Mesenchymal stem cell (in vitro differentiated cells and primary cell): ENCODE measurements at regions not wholly inside any gene's neighbourhood (a gene's known extent, or its start where the extent isn't known, plus 50 kb on each side); places are given as distances from the start of the nearest gene placed in this dataset.

Source experiments
- DNase-seq: peaks from one replicate; pipeline ENCODE4 v3.0.0-alpha.2; 2013
- H2AFZ ChIP-seq: one replicate; pipeline ENCODE4 v1.6.1; 2013; ENCODE audit warnings: low read depth, mild to moderate bottlenecking, control low read depth, inconsistent platforms, low read length, moderate library complexity
- H2AK5ac ChIP-seq: 2 replicates; pipeline ENCODE4 v1.6.1; 2013; ENCODE audit warnings: low read length, moderate library complexity, mild to moderate bottlenecking, inconsistent platforms; ENCODE audit not compliant: severe bottlenecking
- H2BK120ac ChIP-seq: one replicate; pipeline ENCODE4 v1.6.1; 2013; ENCODE audit warnings: low read depth, mild to moderate bottlenecking, inconsistent platforms, low read length, moderate library complexity
- H2BK12ac ChIP-seq, 2 experiments: one replicate each; pipeline ENCODE4 v1.6.1; 2013; ENCODE audit warnings: inconsistent platforms in 2 of 2, low read length in 2 of 2, mild to moderate bottlenecking in 2 of 2, moderate library complexity in 2 of 2, control low read depth in 1 of 2
- H2BK15ac ChIP-seq: one replicate; pipeline ENCODE4 v1.6.1; 2013; ENCODE audit warnings: mild to moderate bottlenecking, low read depth, inconsistent platforms; ENCODE audit not compliant: poor library complexity, severe bottlenecking
- H2BK5ac ChIP-seq: 2 replicates; pipeline ENCODE4 v1.6.1; 2013; ENCODE audit warnings: low read depth, mild to moderate bottlenecking, low read length, control low read depth, inconsistent platforms; ENCODE audit not compliant: poor library complexity, severe bottlenecking
- H3K14ac ChIP-seq, 2 experiments: one replicate each; pipeline ENCODE4 v1.6.1; 2013; ENCODE audit warnings: inconsistent platforms in 2 of 2, low read length in 2 of 2, control low read depth in 1 of 2, mild to moderate bottlenecking in 1 of 2, moderate library complexity in 1 of 2
- H3K18ac ChIP-seq, 2 experiments: one replicate each; pipeline ENCODE4 v1.6.1; 2013; ENCODE audit warnings: inconsistent platforms in 2 of 2, low read length in 2 of 2, control low read depth in 1 of 2, low read depth in 1 of 2, mild to moderate bottlenecking in 1 of 2
- H3K23ac ChIP-seq, 2 experiments: one replicate each; pipeline ENCODE4 v1.6.1; 2013; ENCODE audit warnings: inconsistent platforms in 2 of 2, low read length in 2 of 2, mild to moderate bottlenecking in 2 of 2, moderate library complexity in 2 of 2, control low read depth in 1 of 2
- H3K27ac ChIP-seq: 2 replicates; pipeline ENCODE4 v1.5.1; 2013; ENCODE audit warnings: mild to moderate bottlenecking, moderate library complexity, low read length, control low read depth, inconsistent platforms; ENCODE audit not compliant: poor library complexity, severe bottlenecking
- H3K27me3 ChIP-seq, 2 experiments: 2 replicates each; pipeline versions ENCODE4 v1.6.1 to v1.7.0; 2013; ENCODE audit warnings: low read length in 2 of 2, mild to moderate bottlenecking in 2 of 2, moderate library complexity in 2 of 2, control low read depth in 1 of 2, inconsistent platforms in 1 of 2; ENCODE audit not compliant: control insufficient read depth in 1 of 2, insufficient read depth in 1 of 2
- H3K36me3 ChIP-seq, 2 experiments: 2 replicates each; pipeline versions ENCODE4 v1.6.1 to v1.7.0; 2013; ENCODE audit warnings: low read length in 2 of 2, control low read depth in 1 of 2, inconsistent platforms in 1 of 2, low read depth in 1 of 2, mild to moderate bottlenecking in 1 of 2; ENCODE audit not compliant: insufficient read depth in 2 of 2, control insufficient read depth in 1 of 2
- H3K4ac ChIP-seq, 2 experiments: one replicate each; pipeline ENCODE4 v1.6.1; 2013; ENCODE audit warnings: inconsistent platforms in 2 of 2, low read length in 2 of 2, mild to moderate bottlenecking in 2 of 2, moderate library complexity in 2 of 2, control low read depth in 1 of 2, low read depth in 1 of 2
- H3K4me1 ChIP-seq: 2 replicates; pipeline ENCODE4 v1.6.1; 2013; ENCODE audit warnings: low read depth, low read length, control low read depth; ENCODE audit not compliant: control insufficient read depth, insufficient read depth
- H3K4me2 ChIP-seq: 2 replicates; pipeline ENCODE4 v1.6.1; 2013; ENCODE audit warnings: low read length, mild to moderate bottlenecking, inconsistent platforms; ENCODE audit not compliant: poor library complexity, severe bottlenecking
- H3K4me3 ChIP-seq, 2 experiments: 2 replicates each; pipeline versions ENCODE4 v1.5.1 to v1.7.0; 2013; ENCODE audit warnings: low read length in 2 of 2, mild to moderate bottlenecking in 2 of 2, control low read depth in 1 of 2, low read depth in 1 of 2; ENCODE audit not compliant: insufficient read depth in 1 of 2
- H3K79me1 ChIP-seq: replicated peaks from 2 replicates; pipeline ENCODE4 v1.6.1; 2013; ENCODE audit warnings: mild to moderate bottlenecking, control low read depth, low read length, inconsistent platforms; ENCODE audit not compliant: poor library complexity, severe bottlenecking
- H3K9ac ChIP-seq: 2 replicates; pipeline ENCODE4 v1.7.0; 2013; ENCODE audit warnings: mild to moderate bottlenecking, low read length, moderate library complexity
- H3K9me3 ChIP-seq: 2 replicates; pipeline ENCODE4 v1.7.0; 2013; ENCODE audit warnings: mild to moderate bottlenecking, low read length; ENCODE audit not compliant: control insufficient read depth
- H4K8ac ChIP-seq: one replicate; pipeline ENCODE4 v1.6.1; 2013; ENCODE audit warnings: inconsistent platforms, mild to moderate bottlenecking, low read length, moderate library complexity
- H4K91ac ChIP-seq: one replicate; pipeline ENCODE4 v1.6.1; 2013; ENCODE audit warnings: mild to moderate bottlenecking, low read length, inconsistent platforms
- WGBS: methylation state at CpG from one replicate; pipeline ENCODE4 v1.1.7; 2013; ENCODE audit warnings: mixed read lengths; 5-methylcytosine and 5-hydroxymethylcytosine counted together

DNA sequence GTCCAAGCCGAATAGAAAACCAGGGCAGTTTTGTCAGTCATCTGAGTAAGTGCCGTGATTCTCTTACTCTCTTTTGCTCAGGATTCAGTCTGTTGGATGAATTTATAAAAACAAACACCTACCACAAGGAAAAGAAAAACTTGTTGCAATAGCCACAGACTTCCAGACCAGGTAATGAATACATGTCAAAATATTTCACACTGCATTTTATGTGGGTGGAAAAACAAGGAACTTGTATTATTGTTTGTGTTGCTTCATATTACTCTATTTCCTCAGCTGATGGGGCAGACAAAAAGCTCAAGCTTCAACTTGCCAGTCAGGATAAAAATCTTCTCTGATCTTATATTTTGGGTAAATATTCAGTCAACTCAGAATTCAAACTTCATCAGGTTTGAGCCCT is 1125.7 kb downstream of the NLGN4Y start:
- H2BK12ac ChIP-seq, result no peak overlapping the region
- 40% methylated on average over 1 of the region's 2 CpGs for WGBS

DNA sequence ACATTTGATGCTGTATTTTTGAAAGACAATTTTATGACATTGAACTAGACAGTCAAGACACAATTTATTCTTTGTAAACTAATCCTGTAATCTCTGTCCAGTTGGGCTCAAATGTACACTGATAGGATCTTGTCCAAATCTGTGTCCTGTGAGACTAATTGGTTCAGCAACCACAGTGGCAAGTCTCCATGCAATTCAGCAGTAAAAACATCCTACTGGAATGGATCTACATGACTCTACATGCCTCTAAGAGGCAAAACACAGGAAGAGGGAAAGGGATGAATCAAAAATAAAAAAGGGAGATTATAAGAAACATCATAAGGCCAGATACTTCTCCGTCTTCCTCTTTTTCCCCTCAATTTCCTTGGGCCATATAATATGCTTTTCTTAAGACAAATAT is 1164.2 kb downstream of the NLGN4Y start:
- no CpG with 5 or more reads among the region's 1 CpG for WGBS
- Histone ChIP-seq H3K4me1 (no peaks in the 10 kb centered on the region), H3K18ac (no peak overlapping the region), H3K4me2 (no peak overlapping the region), H2BK120ac (no peak overlapping the region), H3K9ac (no peak overlapping the region), H4K8ac (no peak overlapping the region), H2BK5ac (no peak overlapping the region), H3K27me3 (no peaks in the 10 kb centered on the region), H3K4ac (no peak overlapping the region), H2AK5ac (no peak overlapping the region), H3K14ac (no peak overlapping the region), H3K4me3 (no peak overlapping the region), H3K36me3 (no peaks in the 10 kb centered on the region), H3K27ac (no peak overlapping the region), H4K91ac (no peak overlapping the region), H2AFZ (no peak overlapping the region), H3K79me1 (no peaks in the 10 kb centered on the region), H3K9me3 (no peaks in the 10 kb centered on the region), H3K23ac (no peak overlapping the region), H2BK15ac (no peak overlapping the region), H2BK12ac (no peak overlapping the region)
- DNase-seq, result no peak

More for the DNA sequence above, 1125.7 kb downstream of the NLGN4Y start:
- no peak overlapping the region for H3K4me3 ChIP-seq
- no peak overlapping the region for H3K18ac ChIP-seq
- H4K8ac ChIP-seq, result no peak overlapping the region
- no peak overlapping the region for H2BK120ac ChIP-seq
- H3K27me3 ChIP-seq, result no peaks in the 10 kb centered on the region
- no peak overlapping the region for H3K9ac ChIP-seq
- H3K4me1 ChIP-seq, result no peaks in the 10 kb centered on the region
- H3K79me1 ChIP-seq, result no peaks in the 10 kb centered on the region
- H2BK15ac ChIP-seq, result no peak overlapping the region
- DNase-seq, result no peak
- no peaks in the 10 kb centered on the region for H3K36me3 ChIP-seq
- H3K9me3 ChIP-seq, result no peaks in the 10 kb centered on the region
- H3K14ac ChIP-seq, result no peak overlapping the region
- no peak overlapping the region for H2AK5ac ChIP-seq
- no peak overlapping the region for H2AFZ ChIP-seq
- no peak overlapping the region for H3K4me2 ChIP-seq
- no peak overlapping the region for H3K23ac ChIP-seq
- H3K4ac ChIP-seq, result no peak overlapping the region
- H4K91ac ChIP-seq, result no peak overlapping the region
- H3K27ac ChIP-seq, result no peak overlapping the region
- H2BK5ac ChIP-seq, result no peak overlapping the region

DNA sequence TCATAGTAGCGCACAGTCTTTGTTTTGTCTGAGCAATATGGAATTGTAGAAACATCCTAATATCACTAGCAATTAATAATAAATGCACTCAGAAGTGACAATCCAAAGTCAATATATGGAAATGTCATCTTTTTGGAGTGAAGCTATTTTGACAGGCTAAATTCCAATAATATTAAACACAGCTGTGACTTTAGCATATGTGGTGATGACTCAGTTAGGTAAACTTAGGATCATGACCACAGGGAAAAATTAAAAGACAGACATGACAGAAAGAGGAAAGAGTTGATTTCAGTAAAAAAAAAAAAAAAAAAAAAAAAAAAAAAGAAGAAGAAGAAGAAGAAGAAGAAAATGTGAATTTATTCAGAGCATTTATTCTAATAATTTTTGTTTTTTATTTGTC is 1165.7 kb downstream of the NLGN4Y start:
- no CpG with 5 or more reads among the region's 1 CpG for WGBS
- Histone ChIP-seq H3K4ac (no peak overlapping the region), H3K27ac (no peak overlapping the region), H3K27me3 (no peaks in the 10 kb centered on the region), H3K4me2 (no peak overlapping the region), H3K4me1 (no peaks in the 10 kb centered on the region), H3K4me3 (no peak overlapping the region), H3K79me1 (no peaks in the 10 kb centered on the region), H2BK120ac (no peak overlapping the region), H2BK15ac (no peak overlapping the region), H2AFZ (no peak overlapping the region), H2BK12ac (no peak overlapping the region), H3K14ac (no peak overlapping the region), H2AK5ac (no peak overlapping the region), H4K91ac (no peak overlapping the region), H3K9ac (no peak overlapping the region), H3K9me3 (no peaks in the 10 kb centered on the region), H4K8ac (no peak overlapping the region), H3K18ac (no peak overlapping the region), H2BK5ac (no peak overlapping the region), H3K23ac (no peak overlapping the region), H3K36me3 (no peaks in the 10 kb centered on the region)
- DNase-seq, result no peak

DNA sequence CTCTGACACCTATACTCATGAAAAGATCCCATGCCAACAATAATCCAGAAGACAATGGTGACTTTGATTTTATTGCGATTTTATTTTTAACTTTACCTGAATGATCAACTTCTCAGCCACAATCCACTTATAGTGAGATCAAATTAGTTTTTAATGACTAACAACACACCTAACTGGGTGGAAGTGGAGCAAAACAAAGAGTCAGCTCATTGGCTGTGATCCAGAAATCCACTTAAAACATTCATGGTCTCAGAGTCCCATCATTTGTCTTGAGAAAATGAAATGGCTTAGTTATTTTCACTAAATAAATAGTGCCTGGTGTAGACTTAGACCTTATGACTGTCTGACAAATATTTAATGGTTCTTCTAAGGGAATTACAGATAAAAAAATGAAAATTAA is 1177.8 kb downstream of the NLGN4Y start:
- no peak overlapping the region for H2BK120ac ChIP-seq
- H2AFZ ChIP-seq, result no peak overlapping the region
- no peak overlapping the region for H3K14ac ChIP-seq
- H3K4me2 ChIP-seq, result no peak overlapping the region
- H4K91ac ChIP-seq, result no peak overlapping the region
- H3K9ac ChIP-seq, result no peak overlapping the region
- H3K23ac ChIP-seq, result no peak overlapping the region
- no peaks in the 10 kb centered on the region for H3K79me1 ChIP-seq
- no peak overlapping the region for H3K18ac ChIP-seq
- H3K27ac ChIP-seq, result no peak overlapping the region
- no peak overlapping the region for H3K4ac ChIP-seq
- no peak overlapping the region for H2BK12ac ChIP-seq
- no peak for DNase-seq
- no peak overlapping the region for H2BK5ac ChIP-seq
- no peak overlapping the region for H2BK15ac ChIP-seq
- no peaks in the 10 kb centered on the region for H3K36me3 ChIP-seq
- no peaks in the 10 kb centered on the region for H3K27me3 ChIP-seq
- H3K4me1 ChIP-seq, result no peaks in the 10 kb centered on the region
- H2AK5ac ChIP-seq, result no peak overlapping the region
- no peak overlapping the region for H3K4me3 ChIP-seq
- H4K8ac ChIP-seq, result no peak overlapping the region
- no peaks in the 10 kb centered on the region for H3K9me3 ChIP-seq
- no CpG with 5 or more reads among the region's 1 CpG for WGBS
